Panc1 (cell line): ENCODE measurements at regions not wholly inside any gene's neighbourhood (a gene's known extent, or its start where the extent isn't known, plus 50 kb on each side); places are given as distances from the start of the nearest gene placed in this dataset.

Source experiments
- ATAC-seq: fragments of 200-7000 bp; cut with Tn5 transposase; 2 replicates; pipeline ENCODE4 v1.9.1; 2020; ENCODE audit warnings: mild to moderate bottlenecking, moderate library complexity
- BruUV-seq: library from RNA; stranded (reverse); fragments of 400-500 nt; replicated peaks from 2 replicates; lab custom pipeline; 2021; lab: Mats Ljungman, UMichigan
- CTCF ChIA-PET: fragments of 300-600 bp; sonication (Branson Sonifier 250); formaldehyde crosslinking; loops from one replicate; lab custom pipeline; 2022; ENCODE audit warnings: antibody characterized with exemption; lab: Charles Lee
- POLR2A ChIA-PET: fragments of 300-600 bp; sonication (Branson Sonifier 250); formaldehyde crosslinking; loops from one replicate; lab custom pipeline; 2022; ENCODE audit warnings: antibody characterized with exemption; lab: Charles Lee
- DNase-seq: peaks from one replicate; pipeline ENCODE4 v3.0.0-alpha.2; 2010; ENCODE audit warnings: low read depth, low spot score
- H3K27ac ChIP-seq: 2 replicates; pipeline ENCODE4 v1.5.1; 2011; ENCODE audit warnings: mild to moderate bottlenecking, low read length, inconsistent platforms
- H3K27me3 ChIP-seq: fragments of 200-500 bp; sonication (Bioruptor generic); 2 replicates; pipeline ENCODE4 v1.6.0; 2014; ENCODE audit warnings: low read length, inconsistent platforms; ENCODE audit not compliant: control insufficient read depth, insufficient read depth
- H3K36me3 ChIP-seq: fragments of 200-500 bp; sonication (Bioruptor generic); 2 replicates; pipeline ENCODE4 v1.5.1; 2014; ENCODE audit warnings: inconsistent platforms, mild to moderate bottlenecking, low read length, moderate library complexity; ENCODE audit not compliant: control insufficient read depth, insufficient read depth
- H3K4me1 ChIP-seq: 2 replicates; pipeline ENCODE4 v1.5.1; 2011; ENCODE audit warnings: inconsistent platforms, mild to moderate bottlenecking, low read length, moderate library complexity; ENCODE audit not compliant: control insufficient read depth, insufficient read depth
- H3K4me3 ChIP-seq, 2 experiments: 2 replicates each; pipeline ENCODE4 v1.5.1; 2011 to 2012; ENCODE audit warnings: low read depth in 2 of 2, low read length in 2 of 2, mild to moderate bottlenecking in 2 of 2, inconsistent platforms in 1 of 2, moderate library complexity in 1 of 2
- H3K9me3 ChIP-seq: fragments of 200-500 bp; sonication (Bioruptor generic); 2 replicates; pipeline ENCODE4 v1.5.1; 2014; ENCODE audit warnings: low read depth, mild to moderate bottlenecking, inconsistent platforms, low read length, moderate library complexity; ENCODE audit not compliant: control insufficient read depth, insufficient read depth
- CTCF ChIP-seq: fragments of 450-650 bp; IDR thresholded peaks from 2 replicates; pipeline ENCODE4 v1.5.1; 2017; ENCODE audit warnings: mild to moderate bottlenecking
- POLR2AphosphoS5 ChIP-seq: IDR thresholded peaks from 2 replicates; pipeline ENCODE4 v1.6.1; 2012; ENCODE audit warnings: mild to moderate bottlenecking, low read depth, low read length, moderate library complexity
- SIN3A ChIP-seq: IDR thresholded peaks from 2 replicates; pipeline ENCODE4 v1.6.1; 2012; ENCODE audit warnings: low read depth, mild to moderate bottlenecking, low read length, moderate library complexity, borderline replicate concordance; ENCODE audit not compliant: insufficient read depth
- TCF7L2 ChIP-seq: IDR thresholded peaks from 2 replicates; pipeline ENCODE4 v1.6.1; 2011; ENCODE audit warnings: mild to moderate bottlenecking, low read depth, low read length, inconsistent platforms
- in situ Hi-C: cut with HindIII; loops from 2 replicates; pipeline ENCODE4 v1.10.0; 2016; ENCODE audit warnings: low sequenced_read_pairs, low pct_unique_long_range_greater_than_20kb
- intact Hi-C: fragments of 100-400 bp; cut with micrococcal nuclease; formaldehyde crosslinking; loops from one replicate; pipeline ENCODE4 v1.10.0; 2022; ENCODE audit not compliant: unreplicated experiment
- TF ChIP-seq, protein P1 (sequence below), 2 experiments: IDR thresholded peaks; 2 replicates each; pipeline ENCODE4 v1.6.1; 2011 to 2012; ENCODE audit warnings: low read depth in 2 of 2, control low read depth in 1 of 2, low read length in 1 of 2, mild to moderate bottlenecking in 1 of 2, moderate library complexity in 1 of 2; ENCODE audit not compliant: insufficient read depth in 1 of 2

DNA sequence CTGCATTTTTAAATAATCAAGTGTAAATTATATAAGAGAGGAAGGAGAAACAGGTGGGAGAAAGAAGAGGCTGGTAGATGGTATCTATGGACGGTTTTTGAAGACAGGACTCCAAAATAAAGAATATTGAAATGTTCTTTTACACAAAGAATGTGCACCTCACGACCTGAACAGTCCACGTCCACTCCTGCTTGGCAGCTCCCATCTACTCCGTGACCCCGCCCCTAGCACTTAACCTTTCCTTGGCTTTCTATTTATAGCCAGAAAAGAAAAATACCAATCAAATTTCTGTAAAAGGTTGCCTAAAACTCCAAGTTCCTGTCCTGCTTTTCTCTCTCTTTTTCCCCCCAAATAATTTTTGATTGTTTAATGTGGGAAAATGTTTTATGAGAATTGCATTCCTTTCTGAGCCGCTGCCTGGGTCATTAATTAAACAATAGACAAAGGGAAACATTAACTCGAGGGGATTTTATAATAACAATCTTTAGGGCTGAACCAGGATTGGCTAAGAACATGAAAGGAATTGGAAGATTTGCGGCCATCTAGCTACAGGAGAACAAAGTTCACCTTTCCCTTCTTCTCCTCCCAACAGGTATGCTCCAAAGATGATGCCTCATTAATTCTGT, 173.6 kb upstream of the MAP3K1 start:
- H3K27me3 ChIP-seq: peaks cover 9% of the 10 kb centered on the region; the same call in 1 of the 2 replicates
- in situ Hi-C loops (no loop called here), intact Hi-C loops (no loop called here)
- ChIA-PET CTCF (no interaction called here), POLR2A (no interaction called here)
- peaks cover 3% of the 10 kb centered on the region; the same call in 1 of the 2 replicates for H3K4me1 ChIP-seq
- DNase-seq (no peak), ATAC-seq (no peak)
- no peak overlapping the region for H3K4me3 ChIP-seq
- TF ChIP-seq POLR2AphosphoS5: no peak
- TF ChIP-seq CTCF: no peak
- TF ChIP-seq TCF7L2: no peak
- TF ChIP-seq SIN3A: no peak
- TF ChIP-seq, protein P1, sequence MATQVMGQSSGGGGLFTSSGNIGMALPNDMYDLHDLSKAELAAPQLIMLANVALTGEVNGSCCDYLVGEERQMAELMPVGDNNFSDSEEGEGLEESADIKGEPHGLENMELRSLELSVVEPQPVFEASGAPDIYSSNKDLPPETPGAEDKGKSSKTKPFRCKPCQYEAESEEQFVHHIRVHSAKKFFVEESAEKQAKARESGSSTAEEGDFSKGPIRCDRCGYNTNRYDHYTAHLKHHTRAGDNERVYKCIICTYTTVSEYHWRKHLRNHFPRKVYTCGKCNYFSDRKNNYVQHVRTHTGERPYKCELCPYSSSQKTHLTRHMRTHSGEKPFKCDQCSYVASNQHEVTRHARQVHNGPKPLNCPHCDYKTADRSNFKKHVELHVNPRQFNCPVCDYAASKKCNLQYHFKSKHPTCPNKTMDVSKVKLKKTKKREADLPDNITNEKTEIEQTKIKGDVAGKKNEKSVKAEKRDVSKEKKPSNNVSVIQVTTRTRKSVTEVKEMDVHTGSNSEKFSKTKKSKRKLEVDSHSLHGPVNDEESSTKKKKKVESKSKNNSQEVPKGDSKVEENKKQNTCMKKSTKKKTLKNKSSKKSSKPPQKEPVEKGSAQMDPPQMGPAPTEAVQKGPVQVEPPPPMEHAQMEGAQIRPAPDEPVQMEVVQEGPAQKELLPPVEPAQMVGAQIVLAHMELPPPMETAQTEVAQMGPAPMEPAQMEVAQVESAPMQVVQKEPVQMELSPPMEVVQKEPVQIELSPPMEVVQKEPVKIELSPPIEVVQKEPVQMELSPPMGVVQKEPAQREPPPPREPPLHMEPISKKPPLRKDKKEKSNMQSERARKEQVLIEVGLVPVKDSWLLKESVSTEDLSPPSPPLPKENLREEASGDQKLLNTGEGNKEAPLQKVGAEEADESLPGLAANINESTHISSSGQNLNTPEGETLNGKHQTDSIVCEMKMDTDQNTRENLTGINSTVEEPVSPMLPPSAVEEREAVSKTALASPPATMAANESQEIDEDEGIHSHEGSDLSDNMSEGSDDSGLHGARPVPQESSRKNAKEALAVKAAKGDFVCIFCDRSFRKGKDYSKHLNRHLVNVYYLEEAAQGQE (IDR thresholded peaks at IDR 0.05; ENCODE audit: insufficient read depth in 1 of 2, low read depth in 2 of 2, low read length in 1 of 2): no peak
- H3K36me3 ChIP-seq: no peaks in the 10 kb centered on the region
- no TSS peak for BruUV-seq
- no peak overlapping the region for H3K27ac ChIP-seq
- no peaks in the 10 kb centered on the region for H3K9me3 ChIP-seq

GRCh38 chr5:56640763-56641406, 174.5 kb upstream of the MAP3K1 start:
- POLR2A ChIA-PET: no interaction called here
- no peak for DNase-seq
- intact Hi-C loops (no loop called here), in situ Hi-C loops (no loop called here)
- no peaks in the 10 kb centered on the region for H3K9me3 ChIP-seq
- TF ChIP-seq, protein P1 (IDR thresholded peaks at IDR 0.05; ENCODE audit: insufficient read depth in 1 of 2, low read depth in 2 of 2, low read length in 1 of 2): no peak
- TF ChIP-seq CTCF (no peak), POLR2AphosphoS5 (no peak), TCF7L2 (no peak), SIN3A (no peak)
- CTCF ChIA-PET: no interaction called here
- no peak overlapping the region for H3K27ac ChIP-seq
- BruUV-seq: no TSS peak
- H3K4me3 ChIP-seq: no peak overlapping the region
- ATAC-seq: no peak
- peaks cover 9% of the 10 kb centered on the region; the same call in 1 of the 2 replicates for H3K27me3 ChIP-seq
- no peaks in the 10 kb centered on the region for H3K36me3 ChIP-seq
- peaks cover 3% of the 10 kb centered on the region; the same call in 1 of the 2 replicates for H3K4me1 ChIP-seq
